Effector memory CD4-positive, alpha-beta T cell (primary cell): ENCODE measurements at regions not wholly inside any gene's neighbourhood (a gene's known extent, or its start where the extent isn't known, plus 50 kb on each side); places are given as distances from the start of the nearest gene placed in this dataset.

Experiments used
- DNase-seq, 3 donors: peaks; one replicate each; pipeline ENCODE4 v3.0.0-alpha.2; 2020
- H3K27ac ChIP-seq: 2 replicates; pipeline ENCODE4 v1.7.0; 2013; ENCODE audit warnings: mild to moderate bottlenecking, low read length, moderate library complexity; ENCODE audit not compliant: insufficient read depth, poor library complexity, severe bottlenecking
- H3K27me3 ChIP-seq: replicated peaks from 2 replicates; pipeline ENCODE4 v1.7.0; 2013; ENCODE audit warnings: mild to moderate bottlenecking, low read length; ENCODE audit not compliant: insufficient read depth, control insufficient read depth, poor library complexity, severe bottlenecking
- H3K36me3 ChIP-seq: 2 replicates; pipeline ENCODE4 v1.7.0; 2013; ENCODE audit warnings: mild to moderate bottlenecking, low read length, moderate library complexity; ENCODE audit not compliant: control insufficient read depth, insufficient read depth
- H3K4me1 ChIP-seq: 2 replicates; pipeline ENCODE4 v1.7.0; 2013; ENCODE audit warnings: low read length, mild to moderate bottlenecking; ENCODE audit not compliant: control insufficient read depth, insufficient read depth, poor library complexity, severe bottlenecking
- H3K4me3 ChIP-seq: 2 replicates; pipeline ENCODE4 v1.7.0; 2013; ENCODE audit warnings: low read length, low read depth, mild to moderate bottlenecking; ENCODE audit not compliant: insufficient read depth, poor library complexity, severe bottlenecking
- H3K9me3 ChIP-seq: 2 replicates; pipeline ENCODE4 v1.7.0; 2013; ENCODE audit warnings: mild to moderate bottlenecking, low read length, moderate library complexity; ENCODE audit not compliant: control insufficient read depth

- Histone ChIP-seq H3K36me3 (no peaks in the 10 kb centered on the region), H3K4me1 (no peaks in the 10 kb centered on the region), H3K27ac (no peak overlapping the region), H3K4me3 (no peak overlapping the region), H3K9me3 (no peaks in the 10 kb centered on the region), H3K27me3 (no peaks in the 10 kb centered on the region)
- DNase-seq: no peak
These were observed 552.9 kb downstream of the DIPK2A start for GRCh38 chr3:144524531-144524930.

- Histone ChIP-seq H3K36me3 (no peaks in the 10 kb centered on the region), H3K4me3 (no peak overlapping the region)
These were observed 557.9 kb downstream of the DIPK2A start for GRCh38 chr3:144529566-144529965.

GRCh38 chr3:144544871-144545270 lies 573.2 kb downstream of the DIPK2A start:
- Histone ChIP-seq H3K4me1 (no peaks in the 10 kb centered on the region), H3K27ac (no peak overlapping the region), H3K36me3 (no peaks in the 10 kb centered on the region), H3K27me3 (no peaks in the 10 kb centered on the region), H3K4me3 (no peak overlapping the region), H3K9me3 (no peaks in the 10 kb centered on the region)
- no peak for DNase-seq

More at GRCh38 chr3:144529566-144529965, 557.9 kb downstream of the DIPK2A start:
- Histone ChIP-seq H3K27me3 (no peaks in the 10 kb centered on the region), H3K27ac (no peak overlapping the region), H3K9me3 (no peaks in the 10 kb centered on the region), H3K4me1 (no peaks in the 10 kb centered on the region)
- no peak for DNase-seq

- Histone ChIP-seq H3K27ac (no peak overlapping the region), H3K4me3 (no peak overlapping the region), H3K27me3 (no peaks in the 10 kb centered on the region), H3K4me1 (no peaks in the 10 kb centered on the region), H3K36me3 (no peaks in the 10 kb centered on the region), H3K9me3 (no peaks in the 10 kb centered on the region)
- no peak for DNase-seq
These were observed 574.9 kb downstream of the DIPK2A start for GRCh38 chr3:144546539-144546938.

GRCh38 chr3:144548346-144548745 lies 576.7 kb downstream of the DIPK2A start:
- H3K9me3 ChIP-seq: no peaks in the 10 kb centered on the region
- no peaks in the 10 kb centered on the region for H3K36me3 ChIP-seq
- DNase-seq: no peak
- no peaks in the 10 kb centered on the region for H3K4me1 ChIP-seq
- H3K27ac ChIP-seq: no peak overlapping the region
- no peak overlapping the region for H3K4me3 ChIP-seq
- no peaks in the 10 kb centered on the region for H3K27me3 ChIP-seq

- Histone ChIP-seq H3K27me3 (no peaks in the 10 kb centered on the region), H3K4me1 (no peaks in the 10 kb centered on the region), H3K4me3 (no peak overlapping the region), H3K27ac (no peak overlapping the region), H3K9me3 (no peaks in the 10 kb centered on the region), H3K36me3 (no peaks in the 10 kb centered on the region)
- DNase-seq: no peak
These were observed 577.5 kb downstream of the DIPK2A start for GRCh38 chr3:144549166-144549565.

GRCh38 chr3:144552346-144553057 lies 580.9 kb downstream of the DIPK2A start:
- H3K4me3 ChIP-seq: no peak overlapping the region
- H3K9me3 ChIP-seq: no peaks in the 10 kb centered on the region
- no peaks in the 10 kb centered on the region for H3K27me3 ChIP-seq
- no peaks in the 10 kb centered on the region for H3K4me1 ChIP-seq
- DNase-seq: no peak
- no peak overlapping the region for H3K27ac ChIP-seq
- no peaks in the 10 kb centered on the region for H3K36me3 ChIP-seq

- no peaks in the 10 kb centered on the region for H3K9me3 ChIP-seq
- no peak overlapping the region for H3K27ac ChIP-seq
- H3K36me3 ChIP-seq: no peaks in the 10 kb centered on the region
- H3K4me1 ChIP-seq: no peaks in the 10 kb centered on the region
- no peak for DNase-seq
- no peak overlapping the region for H3K4me3 ChIP-seq
- H3K27me3 ChIP-seq: no peaks in the 10 kb centered on the region
These were observed 581.7 kb downstream of the DIPK2A start for GRCh38 chr3:144553301-144553700.

GRCh38 chr3:144554889-144555288 lies 583.3 kb downstream of the DIPK2A start:
- H3K9me3 ChIP-seq: no peaks in the 10 kb centered on the region
- DNase-seq: no peak
- no peak overlapping the region for H3K4me3 ChIP-seq
- H3K27me3 ChIP-seq: no peaks in the 10 kb centered on the region
- no peaks in the 10 kb centered on the region for H3K36me3 ChIP-seq
- no peak overlapping the region for H3K27ac ChIP-seq
- H3K4me1 ChIP-seq: no peaks in the 10 kb centered on the region

GRCh38 chr3:144556392-144556791 lies 584.8 kb downstream of the DIPK2A start:
- Histone ChIP-seq H3K4me3 (no peak overlapping the region), H3K9me3 (no peaks in the 10 kb centered on the region), H3K27ac (no peak overlapping the region), H3K27me3 (no peaks in the 10 kb centered on the region), H3K36me3 (no peaks in the 10 kb centered on the region), H3K4me1 (no peaks in the 10 kb centered on the region)
- DNase-seq: no peak
